Astrocyte (in vitro differentiated cells and primary cell): ENCODE measurements at regions not wholly inside any gene's neighbourhood (a gene's known extent, or its start where the extent isn't known, plus 50 kb on each side); places are given as distances from the start of the nearest gene placed in this dataset.

Source experiments
- CTCF ChIP-seq: IDR thresholded peaks from 2 replicates; pipeline ENCODE4 v1.5.1; 2011; ENCODE audit warnings: low read depth, mild to moderate bottlenecking, inconsistent platforms, low read length, moderate library complexity; ENCODE audit not compliant: insufficient read depth
- EZH2 ChIP-seq: IDR thresholded peaks from 2 replicates; pipeline ENCODE4 v1.6.1; 2012; ENCODE audit warnings: mild to moderate bottlenecking, low read length, inconsistent platforms; ENCODE audit not compliant: insufficient read depth

GRCh38 chr6:23365732-23366131 is 760.3 kb upstream of the NRSN1 start:
- TF ChIP-seq CTCF, result no peak
- no peak for TF ChIP-seq EZH2
